GM19468 (cell line): ENCODE measurements at regions not wholly inside any gene's neighbourhood (a gene's known extent, or its start where the extent isn't known, plus 50 kb on each side); places are given as distances from the start of the nearest gene placed in this dataset.
"Not testable (repeated sequence)": the region's sequence is repeated elsewhere in the genome, so short reads cannot be mapped to it uniquely, and the experiment has no call there.

Experiments used
- ATAC-seq: cut with Tn5 transposase; IDR thresholded peaks from one replicate; pipeline ENCODE4 v1.9.1; 2021; ENCODE audit warnings: mild to moderate bottlenecking, moderate library complexity, moderate number of reproducible peaks; ENCODE audit not compliant: unreplicated experiment; ENCODE audit errors: extremely low read depth

DNA sequence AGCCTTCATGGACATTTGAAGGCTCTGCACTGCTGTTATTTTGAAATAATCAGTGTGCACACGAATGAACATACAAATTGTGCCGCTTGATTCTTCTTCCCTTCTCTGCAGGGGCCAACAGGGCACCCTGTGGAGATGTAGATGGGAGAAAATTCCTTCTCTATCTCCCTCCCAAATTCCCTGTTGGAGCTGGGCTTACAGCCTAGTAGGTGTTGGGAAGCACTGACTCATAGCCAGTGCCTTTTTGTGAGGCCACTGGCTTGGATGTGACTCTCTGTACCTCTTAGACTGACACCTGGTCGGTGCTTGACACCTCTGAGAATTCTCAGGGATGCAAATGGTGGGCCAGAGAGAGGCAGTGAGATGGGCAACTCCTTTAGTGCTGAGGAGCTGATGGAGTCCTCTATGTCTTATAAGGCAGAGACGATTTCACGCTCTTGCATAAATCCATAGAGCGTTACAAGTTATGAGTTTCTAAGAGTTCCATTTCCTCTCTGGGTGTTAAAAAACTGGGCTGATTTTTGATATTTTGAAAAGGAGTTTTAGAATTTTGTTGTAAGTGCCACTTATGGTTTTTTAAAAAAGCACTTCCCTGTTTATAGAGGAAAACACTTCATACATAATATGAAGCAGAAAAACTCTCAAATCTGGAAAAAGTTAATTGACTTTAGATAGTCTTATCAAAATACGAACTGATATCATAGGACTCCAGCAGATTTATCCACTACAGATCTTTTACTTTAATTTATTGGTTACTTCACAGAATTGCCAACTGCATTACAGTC lies 89.8 kb upstream of the MAP3K7 start:
- ATAC-seq, result no peak

DNA sequence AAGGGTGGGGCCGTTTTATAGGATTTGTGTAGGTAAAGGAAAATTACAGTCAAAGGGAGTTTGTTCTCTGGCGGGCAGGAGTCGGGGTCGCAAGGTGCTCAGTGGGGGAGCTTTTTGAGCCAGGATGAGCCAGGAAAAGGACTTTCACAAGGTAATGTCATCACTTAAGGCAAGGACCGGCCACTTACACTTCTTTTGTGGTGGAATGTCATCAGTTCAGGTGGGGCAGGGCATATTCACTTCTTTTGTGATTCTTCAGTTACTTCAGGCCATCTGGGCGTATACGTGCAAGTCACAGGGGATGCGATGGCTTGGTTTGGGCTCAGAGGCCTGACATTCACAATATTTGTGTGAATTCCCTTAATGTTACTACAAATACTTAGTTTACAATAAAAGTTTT lies 88.2 kb upstream of the MAP3K7 start:
- not testable (repeated sequence) for ATAC-seq

DNA sequence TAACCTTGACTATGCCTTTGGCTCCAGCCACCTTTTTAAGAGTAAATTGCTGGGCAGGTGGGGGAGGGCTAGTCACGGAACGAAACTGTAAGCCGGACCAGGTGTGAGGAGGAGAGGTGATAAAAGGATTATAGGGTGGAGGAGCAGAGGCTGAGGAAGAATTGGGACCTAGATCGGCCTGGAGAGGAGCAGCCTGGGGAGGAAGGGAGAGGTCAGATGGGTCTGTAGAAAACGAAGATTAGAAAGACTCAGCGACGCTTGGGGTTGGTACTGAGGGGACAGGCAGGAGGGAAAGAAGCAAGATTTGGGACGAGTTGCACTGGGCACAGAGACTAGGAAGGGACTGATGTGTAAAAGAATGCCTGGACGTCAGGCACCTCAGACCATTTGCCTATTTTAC lies 87.2 kb upstream of the MAP3K7 start:
- not testable (repeated sequence) for ATAC-seq

DNA sequence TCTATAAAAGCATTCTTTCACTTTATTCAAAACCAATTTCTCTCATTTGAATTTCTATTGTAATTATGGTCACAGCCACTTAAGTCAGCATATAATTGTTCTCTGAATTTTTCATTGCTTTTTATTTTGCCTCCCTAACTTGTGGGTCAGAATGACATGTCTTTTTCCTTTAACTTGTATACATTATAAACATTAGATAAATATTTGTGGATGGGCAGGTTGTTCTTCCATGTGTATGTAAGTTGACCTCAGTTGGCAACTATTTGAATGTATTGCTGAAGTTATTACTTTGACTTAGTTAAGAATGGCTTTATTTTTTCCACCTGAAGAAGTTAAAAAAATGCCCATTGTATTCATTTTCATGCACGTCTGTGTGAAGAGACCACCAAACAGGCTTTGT lies 83.0 kb upstream of the MAP3K7 start:
- ATAC-seq, result no peak

DNA sequence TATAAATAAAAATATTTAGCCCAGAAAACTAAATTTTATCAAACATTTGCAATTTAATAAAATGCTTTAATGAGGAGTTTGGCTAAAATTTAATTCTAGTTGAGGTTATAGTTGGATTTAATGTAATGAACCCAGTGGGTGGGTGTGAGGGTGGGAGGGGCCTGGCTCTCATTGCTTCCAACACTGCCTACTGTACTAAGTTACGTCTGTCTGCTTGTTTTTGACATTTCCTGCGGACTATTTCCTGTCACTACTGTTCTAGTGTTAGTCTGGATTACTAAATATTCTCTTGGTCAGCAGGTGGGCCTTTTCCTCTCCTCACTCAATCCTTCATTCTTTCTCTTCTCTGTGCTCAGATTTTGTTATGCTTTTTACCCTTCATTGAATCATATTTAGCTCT lies 82.5 kb upstream of the MAP3K7 start:
- no peak for ATAC-seq

DNA sequence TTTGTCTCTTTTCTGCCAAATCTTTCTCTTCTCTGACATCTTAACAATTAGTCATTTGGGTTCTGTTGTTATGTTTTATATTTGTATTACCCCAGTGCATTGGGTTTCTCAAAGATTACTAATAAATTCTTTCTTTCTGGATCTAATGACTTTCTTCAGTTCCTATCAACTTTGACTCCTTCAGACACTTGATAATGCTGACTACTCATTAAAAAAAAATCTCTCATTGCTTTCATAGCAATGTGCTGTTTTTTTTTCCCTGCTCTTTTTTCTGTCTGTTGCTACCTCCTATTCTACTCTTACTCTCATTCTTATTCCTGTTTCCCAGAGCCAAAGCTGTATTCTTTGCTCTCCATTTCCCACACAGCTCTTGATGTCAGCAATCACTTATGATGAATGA lies 81.3 kb upstream of the MAP3K7 start:
- ATAC-seq, result no peak

DNA sequence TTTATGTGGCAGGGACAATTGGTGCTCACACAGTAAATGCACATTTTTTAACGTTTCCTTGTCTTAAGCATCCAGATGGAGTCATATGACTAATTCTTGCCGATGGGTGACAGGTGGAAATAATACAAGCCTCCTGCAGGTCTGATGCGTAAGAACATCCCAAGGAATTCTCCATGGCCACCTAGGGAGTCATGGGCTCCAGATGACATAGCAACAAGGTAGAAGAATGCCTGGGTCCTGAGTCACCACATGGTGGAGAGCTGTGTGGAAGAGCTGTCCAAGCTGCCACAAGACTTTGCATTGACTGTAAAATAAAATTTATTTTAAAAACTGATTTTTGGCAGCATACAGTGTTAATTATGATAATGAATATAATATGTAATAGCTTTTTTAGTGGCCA lies 77.0 kb upstream of the MAP3K7 start:
- ATAC-seq, result no peak

DNA sequence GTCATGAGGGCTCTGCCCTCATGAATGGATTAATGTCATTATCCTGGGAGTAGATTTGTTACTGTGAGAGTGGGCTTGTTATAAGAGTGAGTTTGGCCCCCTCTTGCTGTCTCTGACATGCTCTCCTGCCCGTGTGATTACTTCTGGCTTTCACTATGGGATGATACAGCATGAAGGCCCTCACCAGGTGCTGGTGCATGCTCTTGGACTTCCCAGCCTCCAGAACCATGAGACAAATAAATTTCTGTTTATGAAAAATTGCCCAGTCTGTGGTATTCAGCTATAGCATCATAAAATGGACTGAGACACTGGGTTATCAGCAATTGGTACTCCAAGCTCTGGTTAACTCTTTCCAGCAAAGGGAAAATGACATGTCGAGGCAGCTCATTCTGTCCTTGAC lies 76.2 kb upstream of the MAP3K7 start:
- ATAC-seq, result no peak

DNA sequence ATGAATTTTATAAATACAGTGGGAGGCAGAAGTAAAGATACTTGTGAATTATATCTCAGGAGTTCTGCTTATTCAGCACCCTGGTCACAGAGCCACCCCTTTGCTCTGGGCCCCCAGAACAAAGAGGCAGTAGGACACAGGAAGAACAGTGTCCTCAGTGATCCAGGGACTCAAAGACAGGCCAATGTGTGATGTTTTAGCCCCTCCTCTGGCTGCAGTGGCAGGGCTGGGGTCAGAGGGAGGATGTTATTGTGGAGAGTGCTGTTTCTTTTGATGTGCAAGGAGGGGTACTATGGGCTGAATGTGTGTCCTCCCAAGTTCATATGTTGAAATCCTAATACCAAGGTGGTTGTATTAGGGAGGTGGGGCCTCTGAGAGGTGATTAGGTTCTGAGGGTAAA lies 74.1 kb upstream of the MAP3K7 start:
- ATAC-seq, result no peak

DNA sequence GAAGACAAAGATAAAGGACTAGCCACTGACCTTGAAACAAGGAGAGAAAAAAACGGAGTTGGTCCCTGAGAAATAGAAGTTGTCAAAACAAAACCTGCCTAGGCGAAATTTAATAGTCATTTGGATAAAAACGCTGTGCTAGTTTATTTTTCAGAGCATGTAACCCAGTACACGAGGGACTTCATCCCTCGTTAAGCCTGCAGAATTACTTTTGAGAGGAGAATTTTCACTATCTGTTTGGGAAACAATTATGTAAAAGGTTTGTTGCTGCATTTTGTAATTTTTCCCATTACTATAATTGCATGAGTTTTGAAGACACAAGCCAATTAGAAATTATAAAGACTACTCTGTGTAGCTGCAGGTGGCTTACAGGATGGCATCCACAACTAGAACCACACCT lies 71.6 kb upstream of the MAP3K7 start:
- no peak for ATAC-seq

DNA sequence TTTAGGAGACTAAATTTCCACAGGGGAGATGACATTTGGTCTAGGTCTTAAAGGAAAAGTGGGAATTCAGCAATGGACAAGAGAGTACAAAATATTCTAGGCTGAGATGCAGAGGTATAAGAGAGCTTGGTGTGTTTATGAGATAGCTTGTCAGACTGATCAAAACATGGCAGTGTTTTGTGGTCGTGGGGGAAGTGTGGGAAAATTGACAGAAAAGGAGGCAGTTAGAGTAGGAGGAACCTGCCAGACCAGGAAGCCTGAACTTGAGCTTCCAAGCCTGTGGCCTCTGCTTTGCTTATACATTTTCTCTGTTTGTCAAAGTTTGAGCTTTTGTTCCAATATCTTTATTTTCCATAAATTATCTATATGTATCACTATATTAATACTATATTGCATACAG lies 69.5 kb upstream of the MAP3K7 start:
- no peak for ATAC-seq

DNA sequence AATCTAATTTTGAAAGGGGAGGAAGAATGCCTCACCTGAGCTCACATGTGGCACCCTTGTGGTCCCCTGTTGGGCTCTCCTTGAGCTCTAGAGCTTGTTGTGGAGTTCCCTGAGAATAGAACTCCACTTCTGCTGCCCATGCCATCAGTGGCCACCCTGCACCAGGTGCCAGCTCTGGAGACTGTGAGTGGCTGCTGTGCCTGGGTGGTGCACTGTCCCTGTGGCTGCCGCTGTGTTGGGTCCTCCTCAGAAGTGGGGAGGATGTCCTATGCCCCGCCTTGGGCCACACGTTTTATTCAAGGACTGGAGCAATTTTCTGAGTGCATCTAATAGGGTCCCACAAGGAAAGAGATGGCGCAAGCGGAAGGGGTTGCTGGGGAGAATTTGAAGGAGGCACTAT lies 67.9 kb upstream of the MAP3K7 start:
- ATAC-seq, result no peak

DNA sequence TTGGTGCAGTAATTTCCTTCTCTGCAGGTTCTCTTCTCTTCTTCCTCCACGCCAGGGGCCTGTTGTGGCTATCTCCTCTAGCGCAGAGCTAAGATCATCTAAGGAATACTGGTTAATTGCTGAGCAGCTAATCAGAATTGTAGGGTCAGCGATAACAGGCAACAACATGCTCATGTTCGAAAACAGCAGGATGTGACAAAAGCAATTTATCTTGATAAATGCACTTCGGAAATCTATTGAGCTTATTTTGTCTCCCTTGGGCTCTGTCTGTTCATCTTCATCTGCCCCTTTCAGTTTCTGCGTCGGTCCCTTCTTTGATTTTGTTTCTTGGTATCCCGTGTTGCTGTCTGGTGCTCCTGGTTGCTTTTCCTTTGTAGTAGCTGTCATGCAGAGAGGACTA lies 67.3 kb upstream of the MAP3K7 start:
- ATAC-seq, result no peak

DNA sequence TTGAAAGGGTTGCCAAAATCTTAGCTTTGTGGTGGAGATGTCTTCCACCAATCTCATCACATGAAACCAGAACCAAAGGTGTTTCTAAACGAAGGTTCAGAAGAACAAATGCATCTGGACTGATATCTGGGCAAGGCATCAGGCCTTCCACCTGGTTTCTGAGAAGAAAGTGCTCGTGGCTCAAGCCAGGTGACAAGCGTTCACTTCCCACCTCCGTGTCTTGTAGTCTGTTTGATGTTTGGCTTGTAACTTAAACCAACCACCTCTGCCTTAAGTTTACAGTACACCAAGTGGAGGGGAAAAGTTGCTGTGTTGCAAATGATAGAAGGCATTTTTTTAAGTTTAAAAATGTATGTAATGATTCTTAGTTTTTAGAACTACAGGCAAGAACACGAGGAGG lies 66.9 kb upstream of the MAP3K7 start:
- ATAC-seq, result no peak

DNA sequence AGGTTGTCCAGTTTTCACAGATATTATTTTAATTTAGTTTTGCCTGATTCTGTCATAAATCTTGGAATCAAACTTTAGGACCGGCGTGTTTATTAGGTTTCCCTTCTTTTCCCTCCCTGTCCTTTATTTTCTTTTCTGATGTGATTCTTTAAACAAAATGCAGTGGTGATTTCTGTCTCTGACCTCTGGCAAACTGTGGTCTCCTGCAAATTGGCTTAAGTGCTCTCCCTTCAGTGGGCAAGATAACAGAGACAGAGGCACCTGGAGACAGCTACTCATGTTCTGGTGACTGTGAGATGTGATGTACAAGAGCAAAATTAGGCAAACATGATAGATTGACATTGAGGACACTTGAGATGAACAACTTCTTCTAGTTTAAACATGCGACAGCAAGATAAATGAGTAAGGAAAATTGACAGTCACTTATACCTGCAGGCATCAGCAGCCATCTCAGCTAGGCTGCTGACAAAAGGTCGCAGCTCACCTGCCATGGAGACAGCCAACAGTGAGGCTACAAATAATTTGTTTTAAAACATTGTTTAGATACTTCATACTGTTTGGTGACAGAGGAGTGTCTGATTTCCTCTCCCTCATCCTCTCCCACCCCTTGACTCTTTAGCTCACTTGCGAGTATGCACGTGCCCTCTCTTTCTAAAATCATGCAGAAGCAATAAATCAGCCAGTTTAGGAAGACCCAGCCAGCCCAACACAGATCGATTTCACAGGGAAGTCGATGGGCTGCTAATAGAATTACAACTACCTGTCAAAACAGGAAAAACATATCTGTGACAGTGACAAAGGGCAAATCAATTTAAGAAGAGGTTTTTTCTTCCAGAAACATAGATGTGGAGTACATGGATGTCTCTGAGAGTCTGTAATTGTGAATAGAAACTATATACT lies 63.4 kb upstream of the MAP3K7 start:
- no peak for ATAC-seq

DNA sequence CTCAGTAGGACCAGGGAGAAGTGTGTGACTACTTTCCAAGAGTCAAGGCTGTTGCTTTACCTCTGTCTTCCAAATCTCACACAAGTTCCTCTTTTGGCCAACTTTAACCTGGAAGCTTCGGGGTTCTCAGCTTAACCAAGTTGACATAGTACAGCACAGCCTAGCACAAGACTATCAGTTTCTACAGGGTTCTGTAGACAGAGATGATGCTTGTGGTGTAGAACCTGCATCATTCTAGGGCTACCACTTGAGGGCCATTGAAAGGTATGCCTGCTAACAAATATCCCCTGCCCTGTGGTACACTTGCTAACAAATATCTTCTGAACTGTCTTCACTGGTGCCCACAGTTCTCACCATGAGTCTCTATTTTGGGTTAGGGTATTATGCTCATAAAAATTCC lies 62.0 kb upstream of the MAP3K7 start:
- no peak for ATAC-seq

DNA sequence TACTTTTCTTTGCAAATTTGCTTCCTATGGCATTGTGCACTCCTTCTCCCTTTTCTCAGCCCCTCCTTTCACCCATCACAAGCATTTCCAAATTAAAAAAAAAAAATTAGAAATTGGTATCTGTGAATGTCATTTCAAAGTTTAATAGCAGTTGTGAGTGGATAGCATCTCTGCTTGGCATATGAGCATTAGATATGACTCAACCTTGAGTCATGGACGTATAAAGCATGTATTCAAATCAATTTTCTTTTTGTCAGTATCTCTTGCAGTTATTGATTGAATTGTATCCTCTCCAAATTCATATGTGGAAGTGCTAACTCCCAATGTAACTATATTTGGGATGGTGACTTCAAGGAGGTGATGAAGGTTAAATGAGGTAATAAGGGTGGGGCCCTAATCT lies 60.1 kb upstream of the MAP3K7 start:
- ATAC-seq, result no peak

DNA sequence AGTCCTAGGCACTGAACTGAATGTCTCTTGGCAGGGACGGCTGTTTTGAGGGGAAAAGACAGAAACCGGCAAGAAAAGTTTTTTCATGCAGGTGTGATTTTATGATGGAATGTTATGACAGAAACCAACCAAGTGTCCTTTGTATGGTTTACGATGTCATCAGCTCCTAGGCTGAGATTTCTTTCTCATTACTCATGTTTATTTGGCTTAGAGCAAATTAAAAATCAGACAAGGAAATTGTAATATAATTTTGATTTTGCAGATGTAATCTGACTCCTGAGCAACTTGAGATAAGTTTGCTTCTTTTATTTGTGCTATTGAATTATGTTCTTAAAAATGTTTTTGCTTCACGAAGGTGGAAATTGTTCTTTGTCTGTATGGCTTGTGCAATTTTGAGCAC lies 58.8 kb upstream of the MAP3K7 start:
- ATAC-seq, result no peak

DNA sequence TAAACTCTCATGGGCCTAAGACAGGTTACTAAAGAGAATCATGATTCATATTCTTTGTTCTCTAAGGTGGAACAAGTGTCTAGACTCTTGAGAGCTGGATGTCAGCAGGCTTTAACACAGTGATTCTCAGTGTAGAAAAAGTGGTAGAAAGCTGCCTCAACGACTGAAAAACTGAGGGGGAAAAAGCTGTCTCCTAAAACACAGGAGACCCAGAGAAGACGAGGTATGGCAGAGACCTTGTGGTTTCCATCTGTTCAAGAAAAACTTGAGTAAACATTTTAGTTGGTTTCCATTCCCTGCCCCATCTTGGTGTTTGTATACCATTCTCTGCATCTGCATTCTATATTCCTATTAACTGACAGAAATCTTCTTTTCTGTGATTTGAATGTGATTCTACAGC lies 57.6 kb upstream of the MAP3K7 start:
- no peak for ATAC-seq

DNA sequence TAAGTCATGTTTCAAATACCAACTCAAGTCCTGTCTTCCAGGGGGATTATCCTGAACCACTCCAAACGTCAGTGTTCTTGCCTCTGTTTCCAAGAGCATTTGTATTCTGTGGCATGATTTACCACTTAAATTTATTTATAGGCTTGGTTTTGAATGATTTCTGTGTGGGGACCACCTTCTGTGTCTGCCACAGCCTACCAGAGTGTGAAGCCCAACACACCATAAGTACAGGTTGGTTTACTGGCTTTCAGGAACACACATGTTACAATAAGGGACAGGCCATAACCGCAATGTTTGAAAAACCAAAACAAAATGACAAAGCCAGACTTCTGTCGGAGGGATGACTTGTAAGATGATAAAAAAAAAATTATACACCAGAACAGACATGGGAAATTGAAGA lies 56.5 kb upstream of the MAP3K7 start:
- ATAC-seq, result no peak

DNA sequence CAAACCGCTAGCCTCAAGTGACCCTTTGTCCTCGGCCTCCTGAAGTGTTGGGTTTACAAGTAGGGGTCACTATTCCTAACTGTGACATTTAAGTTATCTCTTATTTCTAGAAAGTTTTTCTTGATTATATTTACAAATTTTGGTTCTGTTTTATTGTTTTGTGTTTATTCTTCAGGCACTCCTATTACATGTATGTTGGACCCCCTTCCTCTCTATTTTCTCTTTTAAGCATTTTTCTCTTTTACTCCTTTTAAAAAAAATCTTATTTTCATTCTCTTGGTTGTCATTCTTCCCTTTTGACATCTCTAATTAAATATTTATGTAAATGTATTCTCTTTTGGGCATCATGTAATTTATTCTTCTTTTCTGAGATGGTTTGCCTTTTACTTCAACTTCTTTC lies 50.4 kb upstream of the MAP3K7 start:
- ATAC-seq, result no peak
